ENCODE measurements at regions not wholly inside any gene's neighbourhood (a gene's known extent, or its start where the extent isn't known, plus 50 kb on each side); places are given as distances from the start of the nearest gene placed in this dataset.

GRCh38 chr12:73833746-73834145, 703.9 kb upstream of the ATXN7L3B start:
- no peak for TF ChIP-seq POLR2AphosphoS5 (IDR thresholded peaks at IDR 0.05)
- TF ChIP-seq CTCF (IDR thresholded peaks at IDR 0.05): no peak
- TF ChIP-seq POLR2A (IDR thresholded peaks at IDR 0.05): no peak
